A673 (cell line): ENCODE measurements at regions not wholly inside any gene's neighbourhood (a gene's known extent, or its start where the extent isn't known, plus 50 kb on each side); places are given as distances from the start of the nearest gene placed in this dataset.

Source experiments
- BruUV-seq: library from RNA; stranded (reverse); fragments of 400-500 nt; replicated peaks from 2 replicates; lab custom pipeline; 2021; lab: Mats Ljungman, UMichigan
- CTCF ChIA-PET: fragments of 300-600 bp; sonication (Branson Sonifier 250); formaldehyde crosslinking; loops from one replicate; lab custom pipeline; 2022; ENCODE audit warnings: antibody characterized with exemption; lab: Charles Lee
- POLR2A ChIA-PET: fragments of 300-600 bp; sonication (Branson Sonifier 250); formaldehyde crosslinking; loops from one replicate; lab custom pipeline; 2022; ENCODE audit warnings: antibody characterized with exemption; ENCODE audit not compliant: low non-redundant PET; lab: Charles Lee
- DNase-seq: peaks from one replicate; pipeline ENCODE4 v3.0.0-alpha.2; 2015; ENCODE audit warnings: low spot score
- H3K27ac ChIP-seq: fragments of 200-600 bp; sonication (generic); 2 replicates; pipeline ENCODE4 v1.5.1; 2016; ENCODE audit warnings: mixed run types, low read depth, mild to moderate bottlenecking, mixed read lengths, antibody characterized with exemption, low read length; ENCODE audit not compliant: poor library complexity, severe bottlenecking
- H3K27me3 ChIP-seq: fragments of 200-600 bp; sonication (generic); replicated peaks from 2 replicates; pipeline ENCODE4 v1.6.1; 2017; ENCODE audit warnings: mixed run types, low read depth, mild to moderate bottlenecking, mixed read lengths, antibody characterized with exemption, low read length; ENCODE audit not compliant: insufficient read depth, poor library complexity
- H3K36me3 ChIP-seq: fragments of 200-600 bp; sonication (generic); 2 replicates; pipeline ENCODE4 v1.6.1; 2016; ENCODE audit warnings: mixed run types, mild to moderate bottlenecking, mixed read lengths, antibody characterized with exemption, low read length; ENCODE audit not compliant: insufficient read depth, poor library complexity, severe bottlenecking
- H3K4me1 ChIP-seq: fragments of 200-600 bp; sonication (generic); 2 replicates; pipeline ENCODE4 v1.6.1; 2017; ENCODE audit warnings: mixed run types, mild to moderate bottlenecking, mixed read lengths, antibody characterized with exemption, low read length; ENCODE audit not compliant: insufficient read depth, poor library complexity, severe bottlenecking
- H3K4me3 ChIP-seq: fragments of 200-600 bp; sonication (generic); 2 replicates; pipeline ENCODE4 v1.5.1; 2016; ENCODE audit warnings: low read depth, mixed run types, mild to moderate bottlenecking, mixed read lengths, low read length; ENCODE audit not compliant: poor library complexity, severe bottlenecking
- H3K9me3 ChIP-seq: fragments of 200-600 bp; sonication (generic); 2 replicates; pipeline ENCODE4 v1.6.1; 2016; ENCODE audit warnings: mixed run types, low read depth, mild to moderate bottlenecking, mixed read lengths, antibody characterized with exemption, low read length; ENCODE audit not compliant: poor library complexity, severe bottlenecking
- CTCF ChIP-seq: fragments of 300-800, 200-600 bp; sonication (generic); conservative IDR thresholded peaks from 2 replicates; pipeline ENCODE4 v1.5.1; 2017; ENCODE audit warnings: low read depth, mild to moderate bottlenecking, antibody characterized with exemption, low read length, moderate library complexity, mixed read lengths
- EZH2 ChIP-seq: fragments of 200-600 bp; sonication (generic); IDR thresholded peaks from 2 replicates; pipeline ENCODE4 v1.6.1; 2017; ENCODE audit warnings: borderline replicate concordance, low read depth, mild to moderate bottlenecking, mixed read lengths, antibody characterized with exemption, low read length; ENCODE audit not compliant: poor library complexity, severe bottlenecking
- intact Hi-C: fragments of 100-400 bp; cut with micrococcal nuclease; formaldehyde crosslinking; loops from one replicate; pipeline ENCODE4 v1.10.0; 2022; ENCODE audit not compliant: unreplicated experiment

- ChIA-PET POLR2A (no interaction called here), CTCF (no interaction called here)
- H3K4me3 ChIP-seq = no peak overlapping the region
- DNase-seq = no peak
- no peak for TF ChIP-seq EZH2
- no peak for TF ChIP-seq CTCF
- no peaks in the 10 kb centered on the region for H3K36me3 ChIP-seq
- no TSS peak for BruUV-seq
- H3K27ac ChIP-seq = no peak overlapping the region
- no peaks in the 10 kb centered on the region for H3K4me1 ChIP-seq
- H3K27me3 ChIP-seq = no peaks in the 10 kb centered on the region
- no peaks in the 10 kb centered on the region for H3K9me3 ChIP-seq
- intact Hi-C loops = no loop called here
Observed at GRCh38 chr2:56860991-56861390, 677.2 kb downstream of the CCDC85A start.

DNA sequence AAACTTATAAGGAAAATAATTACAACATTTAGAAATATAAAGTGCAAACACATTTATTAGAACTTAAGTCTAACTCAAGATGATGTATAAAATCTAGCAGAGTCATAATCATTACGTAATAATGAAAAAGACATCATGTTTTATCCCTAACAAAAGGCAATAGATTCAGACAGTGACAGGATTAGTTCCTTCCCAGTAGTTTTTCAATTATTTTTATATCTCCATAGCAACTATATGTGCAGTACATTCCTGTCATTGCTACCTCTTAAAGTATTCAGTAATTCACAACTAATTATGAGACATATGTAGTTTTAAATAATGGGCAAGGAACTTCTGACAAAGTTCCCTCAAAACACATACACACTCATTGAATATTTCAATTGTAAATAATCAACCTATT, 687.9 kb downstream of the CCDC85A start:
- no peak overlapping the region for H3K27ac ChIP-seq
- no TSS peak for BruUV-seq
- CTCF ChIA-PET = no interaction called here
- no peak overlapping the region for H3K4me3 ChIP-seq
- POLR2A ChIA-PET = no interaction called here
- no peaks in the 10 kb centered on the region for H3K9me3 ChIP-seq
- no peak for TF ChIP-seq CTCF
- TF ChIP-seq EZH2 = no peak
- H3K36me3 ChIP-seq = no peaks in the 10 kb centered on the region
- no peak for DNase-seq
- H3K27me3 ChIP-seq = no peaks in the 10 kb centered on the region
- H3K4me1 ChIP-seq = no peaks in the 10 kb centered on the region
- intact Hi-C loops = no loop called here

DNA sequence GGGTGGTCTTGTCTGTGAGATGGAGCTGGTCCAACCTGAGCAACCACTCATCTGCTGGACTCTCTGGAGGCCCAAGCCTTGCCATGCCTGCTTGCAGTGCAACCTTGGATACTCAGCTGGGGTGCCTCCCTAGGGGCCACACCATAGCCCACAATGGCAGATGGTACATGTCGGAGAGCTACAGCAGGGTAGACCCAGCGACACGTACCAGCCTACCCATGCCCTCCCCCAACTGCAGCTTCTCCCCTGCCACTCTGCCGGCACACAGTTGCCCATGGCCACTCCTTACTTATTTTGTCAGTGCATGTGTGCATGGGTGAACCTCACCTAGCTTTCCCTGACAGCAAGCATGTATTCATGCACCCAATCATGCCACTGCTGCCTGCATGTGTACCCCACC, 690.9 kb downstream of the CCDC85A start:
- no peak for DNase-seq
- intact Hi-C loops = no loop called here
- H3K4me1 ChIP-seq = no peaks in the 10 kb centered on the region
- no peaks in the 10 kb centered on the region for H3K27me3 ChIP-seq
- no peaks in the 10 kb centered on the region for H3K9me3 ChIP-seq
- TF ChIP-seq EZH2 (no peak), CTCF (no peak)
- no TSS peak for BruUV-seq
- H3K4me3 ChIP-seq = no peak overlapping the region
- CTCF ChIA-PET = no interaction called here
- no peaks in the 10 kb centered on the region for H3K36me3 ChIP-seq
- POLR2A ChIA-PET = no interaction called here
- no peak overlapping the region for H3K27ac ChIP-seq

DNA sequence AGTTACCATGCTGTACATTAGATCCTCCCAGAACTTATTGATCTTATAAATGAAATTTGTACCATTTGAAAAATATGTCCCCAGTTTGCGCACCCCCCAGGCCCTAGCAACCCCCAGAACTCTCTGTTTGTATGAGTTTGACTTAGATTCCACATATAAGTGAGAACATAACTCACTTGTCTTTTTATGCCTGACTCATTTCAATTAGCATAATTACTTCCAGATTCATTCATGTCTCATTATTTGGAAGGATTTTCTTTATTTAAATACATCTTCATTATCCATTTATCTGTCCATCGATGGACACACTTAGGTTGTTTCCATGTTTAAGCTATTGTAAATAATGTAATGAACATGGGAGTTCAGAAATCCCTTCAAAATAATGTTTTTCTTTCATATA, 705.9 kb downstream of the CCDC85A start:
- intact Hi-C loops = no loop called here
- BruUV-seq = no TSS peak
- no peak overlapping the region for H3K27ac ChIP-seq

More for the DNA sequence above, 705.9 kb downstream of the CCDC85A start:
- POLR2A ChIA-PET = no interaction called here
- Histone ChIP-seq H3K9me3 (no peaks in the 10 kb centered on the region), H3K4me3 (no peak overlapping the region), H3K4me1 (no peaks in the 10 kb centered on the region), H3K27me3 (no peaks in the 10 kb centered on the region), H3K36me3 (no peaks in the 10 kb centered on the region)
- TF ChIP-seq CTCF = no peak
- no peak for TF ChIP-seq EZH2
- peak; percentile 1 for DNase-seq
- CTCF ChIA-PET = no interaction called here
